ENCODE measurements at regions not wholly inside any gene's neighbourhood (a gene's known extent, or its start where the extent isn't known, plus 50 kb on each side); places are given as distances from the start of the nearest gene placed in this dataset.

GRCh38 chr14:31933716-31934115 lies 143.4 kb upstream of the ARHGAP5 start:
- Histone ChIP-seq H3K36me3 (ENCODE audit: control insufficient read depth, insufficient read depth, low read length) (no peaks in the 10 kb centered on the region), H3K4me3 (ENCODE audit: low read length) (no peak overlapping the region), H3K9me3 (ENCODE audit: control insufficient read depth, low read length) (no peaks in the 10 kb centered on the region), H3K4me1 (ENCODE audit: control insufficient read depth, insufficient read depth, low read length) (peaks cover 29% of the 10 kb centered on the region), H3K27me3 (ENCODE audit: control insufficient read depth, insufficient read depth, low read length) (no peaks in the 10 kb centered on the region), H3K9ac (ENCODE audit: low read length) (no peak overlapping the region)

- no peak overlapping the region for H3K9ac ChIP-seq (ENCODE audit: low read length)
- no peaks in the 10 kb centered on the region for H3K27me3 ChIP-seq (ENCODE audit: control insufficient read depth, insufficient read depth, low read length)
- H3K9me3 ChIP-seq (ENCODE audit: control insufficient read depth, low read length): no peaks in the 10 kb centered on the region
- peaks cover 34% of the 10 kb centered on the region for H3K4me1 ChIP-seq (ENCODE audit: control insufficient read depth, insufficient read depth, low read length)
- H3K4me3 ChIP-seq (ENCODE audit: low read length): no peak overlapping the region
- H3K36me3 ChIP-seq (ENCODE audit: control insufficient read depth, insufficient read depth, low read length): no peaks in the 10 kb centered on the region
Observed at GRCh38 chr14:31934767-31935266, 142.3 kb upstream of the ARHGAP5 start.

GRCh38 chr14:31935391-31935790 lies 141.7 kb upstream of the ARHGAP5 start:
- Histone ChIP-seq H3K9ac (ENCODE audit: low read length) (no peak overlapping the region), H3K36me3 (ENCODE audit: control insufficient read depth, insufficient read depth, low read length) (no peaks in the 10 kb centered on the region), H3K9me3 (ENCODE audit: control insufficient read depth, low read length) (no peaks in the 10 kb centered on the region), H3K4me1 (ENCODE audit: control insufficient read depth, insufficient read depth, low read length) (peaks cover 38% of the 10 kb centered on the region), H3K4me3 (ENCODE audit: low read length) (no peak overlapping the region), H3K27me3 (ENCODE audit: control insufficient read depth, insufficient read depth, low read length) (no peaks in the 10 kb centered on the region)

GRCh38 chr14:31936115-31936514 lies 141.0 kb upstream of the ARHGAP5 start:
- Histone ChIP-seq H3K9me3 (ENCODE audit: control insufficient read depth, low read length) (no peaks in the 10 kb centered on the region), H3K36me3 (ENCODE audit: control insufficient read depth, insufficient read depth, low read length) (no peaks in the 10 kb centered on the region), H3K4me1 (ENCODE audit: control insufficient read depth, insufficient read depth, low read length) (peaks cover 43% of the 10 kb centered on the region), H3K27me3 (ENCODE audit: control insufficient read depth, insufficient read depth, low read length) (no peaks in the 10 kb centered on the region), H3K9ac (ENCODE audit: low read length) (no peak overlapping the region), H3K4me3 (ENCODE audit: low read length) (no peak overlapping the region)

GRCh38 chr14:31937730-31938346 lies 139.3 kb upstream of the ARHGAP5 start:
- Histone ChIP-seq H3K9me3 (ENCODE audit: control insufficient read depth, low read length) (no peaks in the 10 kb centered on the region), H3K4me3 (ENCODE audit: low read length) (no peak overlapping the region), H3K4me1 (ENCODE audit: control insufficient read depth, insufficient read depth, low read length) (peaks cover 57% of the 10 kb centered on the region), H3K9ac (ENCODE audit: low read length) (no peak overlapping the region), H3K27me3 (ENCODE audit: control insufficient read depth, insufficient read depth, low read length) (no peaks in the 10 kb centered on the region), H3K36me3 (ENCODE audit: control insufficient read depth, insufficient read depth, low read length) (no peaks in the 10 kb centered on the region)

- Histone ChIP-seq H3K9me3 (ENCODE audit: control insufficient read depth, low read length) (no peaks in the 10 kb centered on the region), H3K27me3 (ENCODE audit: control insufficient read depth, insufficient read depth, low read length) (no peaks in the 10 kb centered on the region), H3K4me3 (ENCODE audit: low read length) (no peak overlapping the region), H3K4me1 (ENCODE audit: control insufficient read depth, insufficient read depth, low read length) (peaks cover 71% of the 10 kb centered on the region), H3K9ac (ENCODE audit: low read length) (no peak overlapping the region), H3K36me3 (ENCODE audit: control insufficient read depth, insufficient read depth, low read length) (no peaks in the 10 kb centered on the region)
Observed at GRCh38 chr14:31939934-31940333, 137.2 kb upstream of the ARHGAP5 start.

GRCh38 chr14:31941487-31941886 lies 135.6 kb upstream of the ARHGAP5 start:
- no peaks in the 10 kb centered on the region for H3K27me3 ChIP-seq (ENCODE audit: control insufficient read depth, insufficient read depth, low read length)
- no peak overlapping the region for H3K4me3 ChIP-seq (ENCODE audit: low read length)
- H3K9me3 ChIP-seq (ENCODE audit: control insufficient read depth, low read length): no peaks in the 10 kb centered on the region
- H3K4me1 ChIP-seq (ENCODE audit: control insufficient read depth, insufficient read depth, low read length): peaks cover 69% of the 10 kb centered on the region
- no peaks in the 10 kb centered on the region for H3K36me3 ChIP-seq (ENCODE audit: control insufficient read depth, insufficient read depth, low read length)
- no peak overlapping the region for H3K9ac ChIP-seq (ENCODE audit: low read length)

GRCh38 chr14:31942166-31942841 lies 134.8 kb upstream of the ARHGAP5 start:
- Histone ChIP-seq H3K4me3 (ENCODE audit: low read length) (no peak overlapping the region), H3K9ac (ENCODE audit: low read length) (no peak overlapping the region), H3K9me3 (ENCODE audit: control insufficient read depth, low read length) (no peaks in the 10 kb centered on the region), H3K4me1 (ENCODE audit: control insufficient read depth, insufficient read depth, low read length) (peaks cover 66% of the 10 kb centered on the region), H3K27me3 (ENCODE audit: control insufficient read depth, insufficient read depth, low read length) (no peaks in the 10 kb centered on the region), H3K36me3 (ENCODE audit: control insufficient read depth, insufficient read depth, low read length) (no peaks in the 10 kb centered on the region)

GRCh38 chr14:31943217-31943799 lies 133.8 kb upstream of the ARHGAP5 start:
- peaks cover 63% of the 10 kb centered on the region for H3K4me1 ChIP-seq (ENCODE audit: control insufficient read depth, insufficient read depth, low read length)
- no peak overlapping the region for H3K9ac ChIP-seq (ENCODE audit: low read length)
- H3K4me3 ChIP-seq (ENCODE audit: low read length): no peak overlapping the region
- no peaks in the 10 kb centered on the region for H3K27me3 ChIP-seq (ENCODE audit: control insufficient read depth, insufficient read depth, low read length)
- H3K36me3 ChIP-seq (ENCODE audit: control insufficient read depth, insufficient read depth, low read length): no peaks in the 10 kb centered on the region
- H3K9me3 ChIP-seq (ENCODE audit: control insufficient read depth, low read length): no peaks in the 10 kb centered on the region

GRCh38 chr14:31943861-31944255 lies 133.2 kb upstream of the ARHGAP5 start:
- H3K27me3 ChIP-seq (ENCODE audit: control insufficient read depth, insufficient read depth, low read length): no peaks in the 10 kb centered on the region
- no peaks in the 10 kb centered on the region for H3K9me3 ChIP-seq (ENCODE audit: control insufficient read depth, low read length)
- no peaks in the 10 kb centered on the region for H3K36me3 ChIP-seq (ENCODE audit: control insufficient read depth, insufficient read depth, low read length)
- peaks cover 59% of the 10 kb centered on the region for H3K4me1 ChIP-seq (ENCODE audit: control insufficient read depth, insufficient read depth, low read length)
- H3K9ac ChIP-seq (ENCODE audit: low read length): peak overlapping the region; percentile 19
- H3K4me3 ChIP-seq (ENCODE audit: low read length): peak overlapping the region; percentile 38

GRCh38 chr14:31944256-31945073 lies 132.6 kb upstream of the ARHGAP5 start:
- H3K9ac ChIP-seq (ENCODE audit: low read length): peak overlapping the region; percentile 60
- H3K27me3 ChIP-seq (ENCODE audit: control insufficient read depth, insufficient read depth, low read length): no peaks in the 10 kb centered on the region
- peaks cover 57% of the 10 kb centered on the region for H3K4me1 ChIP-seq (ENCODE audit: control insufficient read depth, insufficient read depth, low read length)
- no peaks in the 10 kb centered on the region for H3K36me3 ChIP-seq (ENCODE audit: control insufficient read depth, insufficient read depth, low read length)
- peak overlapping the region; percentile 38 for H3K4me3 ChIP-seq (ENCODE audit: low read length)
- H3K9me3 ChIP-seq (ENCODE audit: control insufficient read depth, low read length): no peaks in the 10 kb centered on the region
